ENCODE measurements at regions not wholly inside any gene's neighbourhood (a gene's known extent, or its start where the extent isn't known, plus 50 kb on each side); places are given as distances from the start of the nearest gene placed in this dataset.
A peak's percentile ranks its signal among the peaks of the same experiment; 100 is the strongest.

DNA sequence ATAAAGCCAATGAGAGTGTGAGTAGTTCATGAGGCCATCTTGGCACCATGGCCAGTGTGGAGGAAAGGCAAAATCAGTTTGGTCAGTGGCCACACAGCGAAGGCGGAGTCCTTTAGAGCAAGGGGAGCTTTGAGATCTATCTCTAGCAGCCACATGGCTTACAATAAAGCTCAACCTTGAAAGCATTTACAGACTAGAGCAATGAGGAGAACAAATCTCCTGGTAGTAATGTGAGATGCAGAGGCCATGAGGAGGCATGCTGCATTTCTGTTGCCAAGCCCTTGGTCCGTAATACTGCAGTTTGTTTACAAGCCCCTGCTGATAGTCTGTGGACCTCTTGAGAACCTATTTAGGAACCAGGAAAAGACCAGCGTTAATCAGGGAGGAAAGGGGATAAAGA, 381.5 kb upstream of the C2CD4B start:
- TF ChIP-seq YY1 (IDR thresholded peaks at IDR 0.05; ENCODE audit: low read depth): no peak

DNA sequence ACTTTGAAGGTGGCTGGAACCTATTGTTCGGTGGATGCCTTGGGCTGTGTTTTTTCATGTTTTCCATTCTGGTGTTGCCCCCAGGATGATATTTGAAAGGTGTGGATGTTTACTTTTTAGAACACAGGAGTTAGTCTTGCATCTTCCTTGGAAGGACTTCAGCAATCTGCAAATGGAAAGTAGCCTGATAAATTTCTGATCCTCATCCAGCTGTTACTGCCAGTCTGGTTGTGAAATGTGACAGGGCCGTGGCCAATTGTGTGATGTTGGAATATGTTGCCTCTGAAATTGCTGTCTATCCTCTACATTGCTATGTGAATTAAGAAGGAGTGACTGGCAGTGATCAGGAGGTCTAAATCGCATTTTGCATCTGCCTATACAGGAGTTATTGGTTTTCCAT, 382.5 kb upstream of the C2CD4B start:
- TF ChIP-seq ZBTB7A (IDR thresholded peaks at IDR 0.05; ENCODE audit: low read depth) (no peak), EP300 (IDR thresholded peaks at IDR 0.05; ENCODE audit: borderline replicate concordance) (no peak), TCF12 (IDR thresholded peaks at IDR 0.05; ENCODE audit: low read depth) (no peak), TAF1 (IDR thresholded peaks at IDR 0.05; ENCODE audit: low read depth) (no peak), TEAD4 (IDR thresholded peaks at IDR 0.05) (no peak), NFIC (IDR thresholded peaks at IDR 0.05) (no peak)
- TF ChIP-seq, protein P1, sequence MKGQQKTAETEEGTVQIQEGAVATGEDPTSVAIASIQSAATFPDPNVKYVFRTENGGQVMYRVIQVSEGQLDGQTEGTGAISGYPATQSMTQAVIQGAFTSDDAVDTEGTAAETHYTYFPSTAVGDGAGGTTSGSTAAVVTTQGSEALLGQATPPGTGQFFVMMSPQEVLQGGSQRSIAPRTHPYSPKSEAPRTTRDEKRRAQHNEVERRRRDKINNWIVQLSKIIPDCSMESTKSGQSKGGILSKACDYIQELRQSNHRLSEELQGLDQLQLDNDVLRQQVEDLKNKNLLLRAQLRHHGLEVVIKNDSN (IDR thresholded peaks at IDR 0.05): no peak

DNA sequence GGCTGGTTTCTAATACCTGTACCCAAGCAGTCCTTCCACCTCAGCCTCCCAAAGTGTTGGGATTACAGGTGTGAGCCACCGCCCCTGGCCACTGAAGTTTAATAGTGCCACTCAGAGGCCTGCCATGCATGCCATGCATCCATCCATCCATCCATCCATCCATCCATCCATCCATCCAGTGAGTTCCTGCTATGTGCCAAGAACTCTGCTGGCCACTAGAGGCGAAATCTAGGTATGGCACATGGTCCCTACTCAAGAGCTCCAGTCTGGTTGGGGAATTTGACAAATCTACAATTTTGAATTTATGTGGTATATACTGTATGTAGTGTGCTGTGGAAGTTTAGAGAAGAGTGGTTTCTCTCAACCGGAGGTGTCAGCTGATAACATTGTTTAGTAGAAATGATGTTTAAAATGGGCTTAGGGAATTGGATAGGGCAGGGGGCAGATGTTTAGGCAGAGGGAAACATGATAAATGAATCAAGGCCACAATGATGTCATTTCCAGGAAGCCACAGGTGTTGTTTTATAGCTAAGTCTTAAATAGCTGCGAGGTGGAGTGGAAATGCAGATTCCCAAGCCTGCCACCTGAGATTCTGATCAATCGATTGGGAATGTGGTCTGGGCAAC, 384.4 kb upstream of the C2CD4B start:
- TF ChIP-seq CEBPB (IDR thresholded peaks at IDR 0.05) (no peak), RAD21 (IDR thresholded peaks at IDR 0.05; ENCODE audit: low read depth) (peak; percentile 62)

DNA sequence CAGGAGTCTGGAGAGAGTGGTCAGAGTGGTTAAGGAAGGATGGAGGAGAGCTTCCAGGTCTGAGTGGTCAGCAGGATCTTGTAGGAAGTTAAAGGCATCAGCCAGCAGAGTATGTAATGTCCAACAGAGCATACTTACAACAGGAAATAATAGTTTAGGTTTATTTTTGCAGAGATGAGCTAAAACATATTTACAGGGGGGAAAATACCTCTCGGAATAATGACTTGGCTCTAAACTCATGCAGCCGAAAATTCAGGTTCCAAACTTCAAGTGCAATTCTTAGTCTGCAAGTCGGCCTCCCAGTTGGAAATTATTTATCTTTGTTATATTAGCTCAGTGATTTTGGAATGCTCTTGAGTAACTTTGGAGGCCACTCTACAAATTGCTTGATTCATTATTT, 385.0 kb upstream of the C2CD4B start:
- TF ChIP-seq, protein P2, sequence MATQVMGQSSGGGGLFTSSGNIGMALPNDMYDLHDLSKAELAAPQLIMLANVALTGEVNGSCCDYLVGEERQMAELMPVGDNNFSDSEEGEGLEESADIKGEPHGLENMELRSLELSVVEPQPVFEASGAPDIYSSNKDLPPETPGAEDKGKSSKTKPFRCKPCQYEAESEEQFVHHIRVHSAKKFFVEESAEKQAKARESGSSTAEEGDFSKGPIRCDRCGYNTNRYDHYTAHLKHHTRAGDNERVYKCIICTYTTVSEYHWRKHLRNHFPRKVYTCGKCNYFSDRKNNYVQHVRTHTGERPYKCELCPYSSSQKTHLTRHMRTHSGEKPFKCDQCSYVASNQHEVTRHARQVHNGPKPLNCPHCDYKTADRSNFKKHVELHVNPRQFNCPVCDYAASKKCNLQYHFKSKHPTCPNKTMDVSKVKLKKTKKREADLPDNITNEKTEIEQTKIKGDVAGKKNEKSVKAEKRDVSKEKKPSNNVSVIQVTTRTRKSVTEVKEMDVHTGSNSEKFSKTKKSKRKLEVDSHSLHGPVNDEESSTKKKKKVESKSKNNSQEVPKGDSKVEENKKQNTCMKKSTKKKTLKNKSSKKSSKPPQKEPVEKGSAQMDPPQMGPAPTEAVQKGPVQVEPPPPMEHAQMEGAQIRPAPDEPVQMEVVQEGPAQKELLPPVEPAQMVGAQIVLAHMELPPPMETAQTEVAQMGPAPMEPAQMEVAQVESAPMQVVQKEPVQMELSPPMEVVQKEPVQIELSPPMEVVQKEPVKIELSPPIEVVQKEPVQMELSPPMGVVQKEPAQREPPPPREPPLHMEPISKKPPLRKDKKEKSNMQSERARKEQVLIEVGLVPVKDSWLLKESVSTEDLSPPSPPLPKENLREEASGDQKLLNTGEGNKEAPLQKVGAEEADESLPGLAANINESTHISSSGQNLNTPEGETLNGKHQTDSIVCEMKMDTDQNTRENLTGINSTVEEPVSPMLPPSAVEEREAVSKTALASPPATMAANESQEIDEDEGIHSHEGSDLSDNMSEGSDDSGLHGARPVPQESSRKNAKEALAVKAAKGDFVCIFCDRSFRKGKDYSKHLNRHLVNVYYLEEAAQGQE (IDR thresholded peaks at IDR 0.05; ENCODE audit: low read depth): no peak
- TF ChIP-seq TCF12 (IDR thresholded peaks at IDR 0.05; ENCODE audit: low read depth): no peak
- TF ChIP-seq YY1 (IDR thresholded peaks at IDR 0.05; ENCODE audit: low read depth): no peak
- TF ChIP-seq NFIC (IDR thresholded peaks at IDR 0.05): no peak

DNA sequence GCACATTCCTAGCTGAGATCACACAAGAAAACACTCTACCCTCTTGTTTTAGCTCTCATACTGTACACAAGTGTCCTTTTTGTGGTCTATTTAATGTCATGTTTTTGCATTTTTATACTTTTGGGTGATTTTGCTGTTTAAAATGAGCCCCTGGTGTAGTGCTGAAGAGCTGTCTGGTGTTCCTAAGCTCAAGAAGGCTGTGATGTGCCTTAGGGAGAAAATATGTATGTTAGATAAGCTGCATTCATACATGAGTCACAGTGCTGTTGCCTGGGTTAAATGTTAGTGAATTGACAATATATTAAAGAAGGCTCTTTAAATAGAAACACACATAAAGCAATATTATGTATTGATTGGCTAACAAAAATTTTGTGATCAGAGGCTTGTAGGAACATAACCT, 387.4 kb upstream of the C2CD4B start:
- TF ChIP-seq, protein P2 (IDR thresholded peaks at IDR 0.05; ENCODE audit: low read depth): no peak
- no peak for TF ChIP-seq YY1 (IDR thresholded peaks at IDR 0.05; ENCODE audit: low read depth)

DNA sequence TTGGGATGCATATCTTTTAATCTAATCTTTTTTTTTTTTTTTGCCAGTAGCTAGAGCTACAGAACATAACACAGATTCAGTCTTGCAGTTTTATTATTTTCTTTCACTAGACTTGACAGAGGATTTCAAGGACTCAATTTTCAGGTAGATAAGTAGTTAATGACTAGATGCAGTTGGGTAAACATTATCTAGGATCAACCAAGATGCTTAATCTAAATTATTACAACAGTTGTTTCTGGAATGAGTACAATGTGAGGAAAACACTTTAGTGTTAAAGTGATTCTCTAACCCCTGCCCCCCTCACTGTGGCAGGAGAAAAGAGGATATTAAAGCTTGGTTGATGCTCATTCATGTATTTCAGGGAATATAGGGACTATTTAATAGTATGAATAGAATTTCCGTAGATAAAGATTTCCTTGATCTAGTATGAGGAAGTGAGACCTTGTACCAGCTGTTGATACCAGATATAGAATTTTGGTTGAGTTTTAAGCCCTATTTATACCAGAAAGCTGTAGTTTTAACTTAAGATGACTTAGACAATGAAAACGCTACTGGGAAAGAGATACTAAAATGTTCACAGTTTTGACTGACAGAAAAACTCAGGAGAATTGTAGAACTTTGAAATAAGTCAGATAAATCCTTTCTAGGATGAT, 389.0 kb upstream of the C2CD4B start:
- TF ChIP-seq, protein P2 (IDR thresholded peaks at IDR 0.05; ENCODE audit: low read depth): no peak
- TF ChIP-seq, protein P3, sequence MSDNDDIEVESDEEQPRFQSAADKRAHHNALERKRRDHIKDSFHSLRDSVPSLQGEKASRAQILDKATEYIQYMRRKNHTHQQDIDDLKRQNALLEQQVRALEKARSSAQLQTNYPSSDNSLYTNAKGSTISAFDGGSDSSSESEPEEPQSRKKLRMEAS (IDR thresholded peaks at IDR 0.05): no peak
- TF ChIP-seq TEAD4 (IDR thresholded peaks at IDR 0.05) (no peak), FOXM1 (IDR thresholded peaks at IDR 0.05; ENCODE audit: borderline replicate concordance, low read depth) (no peak), TCF12 (IDR thresholded peaks at IDR 0.05; ENCODE audit: low read depth) (no peak), NFIC (IDR thresholded peaks at IDR 0.05) (no peak), YY1 (IDR thresholded peaks at IDR 0.05; ENCODE audit: low read depth) (no peak), CEBPB (IDR thresholded peaks at IDR 0.05) (no peak), CREB1 (IDR thresholded peaks at IDR 0.05; ENCODE audit: low read depth) (no peak), TAF1 (IDR thresholded peaks at IDR 0.05; ENCODE audit: low read depth) (no peak), RAD21 (IDR thresholded peaks at IDR 0.05; ENCODE audit: low read depth) (no peak), ZBTB7A (IDR thresholded peaks at IDR 0.05; ENCODE audit: low read depth) (no peak), EGR1 (IDR thresholded peaks at IDR 0.05) (no peak), EP300 (IDR thresholded peaks at IDR 0.05; ENCODE audit: borderline replicate concordance) (no peak)
- TF ChIP-seq, protein P1 (IDR thresholded peaks at IDR 0.05): no peak
